NCI-H146 (cell line): ENCODE measurements at regions not wholly inside any gene's neighbourhood (a gene's known extent, or its start where the extent isn't known, plus 50 kb on each side); places are given as distances from the start of the nearest gene placed in this dataset.

ENCODE experiments used
- DNase-seq: peaks from one replicate; lab custom pipeline; 2025; lab: John Stamatoyannopoulos, UW

DNA sequence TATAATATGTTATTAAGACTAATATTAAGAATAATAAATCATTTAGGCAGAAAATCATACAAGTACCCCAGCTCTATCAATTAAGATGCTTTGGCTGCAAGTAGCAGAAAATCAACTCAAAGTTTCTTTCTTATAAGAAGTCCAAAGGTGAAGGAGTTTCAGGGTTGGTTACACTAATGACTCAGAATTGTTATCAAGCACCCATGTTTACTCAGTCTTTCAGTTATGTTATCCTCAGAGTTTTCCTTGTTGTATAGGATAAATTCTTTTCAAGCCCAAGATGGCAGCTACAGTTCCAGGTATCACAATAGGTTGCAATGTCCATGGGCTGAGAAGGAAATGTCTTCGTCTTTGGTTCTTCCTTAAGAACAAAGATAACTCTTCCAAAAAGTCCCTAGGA lies 163.6 kb downstream of the TNFSF18 start:
- DNase-seq = no peak

DNA sequence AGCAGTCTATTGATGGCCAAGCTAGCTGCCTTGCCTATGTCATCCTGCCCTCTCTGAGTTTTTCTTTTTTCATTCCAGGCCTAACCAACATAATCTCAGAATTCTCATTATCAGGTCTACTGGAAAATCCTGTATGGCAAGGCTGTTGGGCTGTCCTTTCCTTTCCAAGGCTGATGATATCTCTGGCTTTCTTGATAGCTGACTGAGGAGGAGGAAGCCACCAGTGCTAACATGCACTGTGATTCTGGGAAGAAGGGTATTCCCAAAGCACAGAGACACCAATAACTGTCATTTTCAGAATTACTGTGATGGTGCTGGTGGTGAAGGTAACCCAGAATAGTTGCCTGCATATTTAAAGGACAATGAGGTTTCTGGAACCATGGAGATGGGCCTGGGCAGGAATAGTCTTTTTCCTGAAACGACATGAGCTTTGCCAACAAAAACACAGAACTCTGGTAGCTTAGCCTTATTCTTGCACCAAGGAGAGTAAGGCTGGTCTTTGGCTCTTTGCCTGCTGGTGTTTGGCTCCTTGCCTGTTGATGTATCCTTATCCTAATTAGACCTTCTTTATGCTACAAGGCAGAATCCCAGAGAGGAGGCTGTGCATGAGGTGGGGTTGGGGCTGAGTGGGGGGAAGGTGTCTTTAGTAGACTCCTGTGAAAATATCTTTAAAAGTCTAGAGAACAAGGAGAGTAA lies 157.4 kb downstream of the TNFSF18 start:
- DNase-seq = no peak

DNA sequence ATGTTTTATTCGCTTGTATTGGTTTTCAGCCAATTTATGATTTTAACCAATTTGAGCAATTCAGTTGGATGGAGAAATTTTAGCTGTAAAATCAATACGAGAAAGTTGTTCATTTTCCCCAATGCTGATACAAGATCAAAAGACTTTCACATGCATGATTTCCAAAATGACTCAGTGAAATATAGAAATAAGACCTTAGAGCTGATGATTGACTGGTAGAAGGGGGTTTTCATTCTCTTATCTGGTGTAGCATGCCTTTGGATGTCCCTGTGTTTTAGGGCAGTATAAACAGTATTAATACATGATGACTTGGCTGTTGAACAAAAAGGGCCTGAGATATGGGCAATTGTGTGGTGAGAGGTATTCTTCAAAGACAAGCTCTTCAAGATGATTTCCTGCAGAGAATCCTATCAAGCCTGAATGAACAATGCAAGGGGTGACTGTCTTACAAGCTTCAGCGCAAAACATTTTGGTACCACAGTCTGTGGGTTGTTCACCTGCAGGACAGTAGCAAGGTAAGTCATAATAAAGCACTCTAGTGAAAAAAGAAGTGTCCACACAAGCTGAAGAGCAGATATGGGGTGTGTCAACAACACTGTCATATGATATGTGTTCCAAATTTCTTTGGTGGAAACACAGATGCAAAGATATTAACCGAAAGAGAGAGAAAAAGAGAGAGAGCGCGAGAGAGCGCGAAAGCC lies 156.2 kb downstream of the TNFSF18 start:
- DNase-seq = no peak

DNA sequence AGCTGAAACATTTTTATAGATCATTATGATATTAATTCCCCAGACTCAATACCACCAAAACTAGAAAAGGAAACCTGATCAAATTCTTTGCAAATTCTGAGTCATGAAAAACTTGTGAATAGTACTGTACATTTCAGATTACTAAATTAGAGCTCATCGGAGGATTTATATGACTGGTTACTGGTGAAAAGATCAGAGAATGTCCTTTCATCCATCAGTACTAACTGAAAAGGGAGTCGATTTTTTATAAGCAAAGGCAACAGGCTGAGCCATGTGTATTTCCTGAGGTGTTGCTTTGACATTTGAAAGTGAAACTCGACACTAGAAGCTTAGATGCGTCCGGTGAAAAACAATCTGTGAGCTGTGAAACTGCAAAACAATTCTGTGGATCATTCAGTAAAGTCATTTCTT lies 155.7 kb downstream of the TNFSF18 start:
- DNase-seq = no peak

DNA sequence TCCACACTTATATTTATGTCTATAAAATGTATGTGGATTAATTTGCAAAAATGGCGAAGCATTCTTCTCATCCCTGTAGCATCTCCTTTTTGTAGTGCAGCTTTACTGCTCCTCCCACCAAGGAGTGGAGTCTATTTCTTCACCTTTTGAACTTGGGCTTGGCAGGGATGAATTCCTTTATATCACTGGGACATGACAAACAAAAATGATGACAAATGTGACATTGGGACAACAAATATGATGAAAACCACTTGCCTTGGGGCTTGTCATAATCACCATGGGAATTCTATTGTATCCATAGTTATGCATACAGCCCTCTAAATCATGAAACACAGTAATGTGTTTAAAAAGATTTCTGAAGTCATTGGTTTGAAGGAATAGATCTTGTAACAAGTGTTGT lies 155.0 kb downstream of the TNFSF18 start:
- no peak for DNase-seq

DNA sequence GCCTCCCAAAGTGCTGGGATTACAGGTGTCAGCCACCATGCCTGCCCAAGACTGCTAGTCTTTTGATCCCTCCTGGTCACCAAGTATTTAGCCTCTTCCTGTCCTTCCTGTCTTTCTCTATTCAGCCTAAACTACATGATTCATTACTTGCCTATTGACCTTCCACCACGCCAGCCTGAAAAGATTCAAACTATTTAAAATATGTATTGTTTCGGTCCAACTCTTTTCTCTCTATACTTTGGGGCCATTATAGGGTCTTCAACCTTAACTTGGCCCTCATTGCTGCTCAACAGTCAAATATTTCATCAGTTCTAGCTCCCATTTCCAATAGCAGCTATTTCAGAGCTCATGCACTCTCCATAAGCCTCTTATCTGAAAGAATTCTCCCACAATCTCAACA lies 153.0 kb downstream of the TNFSF18 start:
- no peak for DNase-seq

DNA sequence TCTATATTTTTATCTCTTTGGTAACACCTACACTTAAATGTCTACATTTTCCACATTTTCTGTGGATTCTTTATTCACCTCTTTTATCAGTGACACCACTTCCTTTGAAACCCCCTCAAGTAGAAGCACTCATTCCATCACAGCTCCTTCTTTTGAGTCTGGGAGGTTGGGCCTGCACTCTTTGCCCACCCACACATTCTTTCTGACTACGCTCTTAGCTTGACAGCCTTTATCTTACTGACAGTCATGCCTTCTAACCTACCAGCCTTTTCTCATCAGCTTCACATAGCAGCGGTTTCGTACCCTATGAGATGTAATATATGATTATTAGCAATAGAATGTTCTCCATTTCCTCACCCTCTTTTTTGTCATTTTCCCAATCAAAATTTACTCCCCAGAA lies 151.9 kb downstream of the TNFSF18 start:
- no peak for DNase-seq

DNA sequence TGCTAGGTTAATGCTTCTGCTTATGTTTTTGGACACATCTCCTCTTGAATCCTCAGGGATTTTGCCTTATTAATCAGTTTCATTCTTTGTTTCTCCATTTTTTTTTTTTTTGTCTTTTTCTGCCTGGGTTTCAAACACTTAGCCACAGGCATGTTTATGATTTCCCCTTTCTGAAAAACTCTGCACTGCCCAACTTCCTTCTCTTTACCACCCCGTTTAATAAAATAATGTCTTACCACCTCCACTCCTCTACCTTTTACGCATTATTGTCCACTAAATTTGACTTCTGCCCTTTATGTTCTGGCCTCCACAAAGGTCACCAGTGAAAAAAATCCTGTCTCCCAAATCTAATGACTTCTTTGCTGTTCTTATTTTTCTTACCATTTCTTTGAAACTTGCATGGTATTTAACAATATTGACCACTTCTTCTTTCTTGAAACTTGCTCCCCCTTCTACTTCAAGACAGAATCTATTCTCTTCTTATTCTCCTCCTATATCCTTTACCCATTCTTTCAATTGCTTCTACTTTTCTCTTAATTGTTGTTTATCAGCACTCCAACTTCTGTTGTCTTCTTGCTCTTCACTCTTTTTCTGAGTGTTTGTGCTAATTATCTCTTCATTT lies 150.3 kb downstream of the TNFSF18 start:
- no peak for DNase-seq

DNA sequence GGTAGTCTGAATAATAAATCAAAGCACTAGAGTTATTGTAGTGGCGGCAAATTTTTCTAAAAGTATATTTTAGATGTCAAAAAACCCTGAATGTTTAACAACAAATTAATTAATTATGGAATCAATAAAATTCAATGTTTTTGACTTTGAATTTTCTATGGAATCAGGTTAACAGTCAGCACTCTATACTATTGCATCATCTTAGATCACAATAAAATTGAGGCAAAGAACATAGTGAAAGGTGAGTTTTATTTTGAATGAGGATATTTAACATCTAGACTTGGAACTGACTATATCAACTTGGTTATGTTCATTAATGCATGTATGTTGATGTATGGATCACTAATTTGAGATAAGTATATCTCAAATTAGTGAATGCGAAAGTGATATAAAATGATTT lies 148.5 kb downstream of the TNFSF18 start:
- no peak for DNase-seq

DNA sequence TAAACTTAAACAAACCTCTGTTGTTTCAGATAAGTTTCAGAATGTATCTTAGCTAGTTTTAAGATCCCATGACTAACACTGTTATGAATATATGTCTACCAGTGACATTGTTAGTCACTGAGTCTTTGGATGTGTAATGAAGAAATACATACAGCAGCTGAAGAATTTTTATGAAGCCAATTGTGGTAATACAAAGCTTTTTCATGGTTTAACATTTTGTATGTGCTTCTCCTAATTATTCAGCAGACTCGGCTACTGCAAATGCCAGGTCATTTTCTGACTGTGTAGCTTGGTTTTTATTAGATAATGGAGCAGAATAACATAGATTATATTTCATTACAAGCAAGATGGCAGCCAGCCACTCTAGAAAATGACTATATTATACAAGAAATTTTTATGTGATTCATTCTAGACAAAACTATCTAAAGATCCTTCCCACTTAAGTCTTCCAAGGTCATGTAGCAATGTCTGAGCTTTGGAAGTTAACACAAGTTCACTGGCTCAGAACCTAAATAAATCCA lies 147.8 kb downstream of the TNFSF18 start:
- DNase-seq = no peak

DNA sequence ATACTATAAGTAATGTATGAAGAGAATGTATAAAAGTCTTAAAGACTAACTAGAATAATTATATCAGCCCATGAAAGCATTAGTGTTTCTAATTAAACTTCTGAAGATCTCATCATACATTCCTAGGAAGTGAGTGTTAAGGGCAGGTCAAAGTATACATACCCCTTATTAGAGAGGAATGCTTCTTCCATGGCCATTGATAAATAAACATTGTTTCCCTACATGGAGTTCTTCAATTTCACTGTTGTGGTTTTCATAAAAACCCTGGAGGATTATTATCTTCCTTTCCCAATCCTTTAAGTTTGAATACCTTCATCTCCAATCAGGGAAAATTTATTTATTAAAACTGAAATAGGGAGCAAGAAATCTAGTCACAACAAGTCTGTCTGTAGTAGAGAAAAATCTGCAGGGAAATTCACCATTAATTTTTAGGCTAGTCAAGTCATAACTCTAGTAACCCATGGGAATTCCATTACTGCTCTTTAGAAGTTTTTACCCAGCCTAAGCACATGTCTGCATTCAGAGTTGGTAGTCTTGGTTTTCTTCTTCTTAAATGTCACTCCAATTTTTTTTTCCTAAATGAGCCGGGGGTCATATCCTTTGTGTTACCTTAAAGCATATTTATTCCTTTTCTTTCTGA lies 147.0 kb downstream of the TNFSF18 start:
- no peak for DNase-seq

DNA sequence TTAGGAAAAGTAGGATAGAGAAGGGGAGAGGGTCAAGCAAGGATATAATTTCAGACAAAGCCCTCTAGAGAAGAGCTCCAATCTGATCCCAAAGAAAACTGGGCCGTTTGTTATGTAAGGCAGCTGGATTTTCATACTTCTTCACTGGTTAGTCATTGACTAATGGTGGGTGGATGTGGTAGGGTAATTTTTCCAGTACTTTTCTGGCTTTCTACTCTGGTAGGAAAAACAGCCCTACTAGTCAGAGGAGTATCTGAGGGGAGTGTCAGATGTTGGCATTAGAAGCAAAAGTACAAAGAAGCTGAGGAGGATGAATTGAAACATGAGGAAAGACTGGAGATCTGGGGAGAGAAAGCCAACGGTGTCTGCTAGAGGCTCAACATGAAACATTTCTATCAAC lies 145.3 kb downstream of the TNFSF18 start:
- DNase-seq = no peak

DNA sequence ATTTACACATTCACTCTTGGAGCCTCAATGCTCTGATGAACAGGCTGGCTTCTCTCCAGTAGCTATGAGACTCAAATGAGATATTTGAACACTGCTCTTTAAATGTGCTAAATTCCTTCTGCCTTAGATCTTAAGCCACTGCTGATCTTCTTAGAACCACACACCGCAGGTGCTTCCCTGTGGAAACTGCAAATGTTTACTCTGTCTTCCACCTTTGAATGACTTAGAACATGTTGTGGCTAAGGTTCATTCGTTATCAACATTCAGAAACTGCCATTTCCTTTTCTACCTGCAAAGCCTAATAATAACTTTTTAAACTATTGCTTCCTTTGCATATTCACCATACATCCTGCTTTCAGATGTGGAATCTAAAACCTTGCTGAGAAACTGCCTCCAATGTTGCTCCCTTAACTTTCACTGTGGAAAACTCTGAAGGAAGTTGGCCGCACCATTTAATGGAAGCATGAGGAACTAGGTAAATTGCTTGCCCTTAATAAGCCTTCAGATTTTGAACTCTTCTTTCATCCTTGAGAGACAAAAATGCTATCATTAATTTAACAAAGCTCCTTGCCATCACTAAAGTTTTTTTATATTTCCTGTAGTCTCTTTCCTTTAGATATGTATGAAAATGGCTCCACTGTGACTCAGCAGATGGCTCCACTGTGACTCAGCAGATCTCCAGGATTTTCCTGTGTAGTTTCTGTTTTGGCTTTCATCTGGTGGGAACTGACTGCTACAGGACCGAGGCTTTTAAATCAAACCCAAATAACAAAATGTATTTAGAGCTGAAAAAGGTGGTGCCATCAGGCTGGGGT lies 143.8 kb downstream of the TNFSF18 start:
- DNase-seq = no peak

DNA sequence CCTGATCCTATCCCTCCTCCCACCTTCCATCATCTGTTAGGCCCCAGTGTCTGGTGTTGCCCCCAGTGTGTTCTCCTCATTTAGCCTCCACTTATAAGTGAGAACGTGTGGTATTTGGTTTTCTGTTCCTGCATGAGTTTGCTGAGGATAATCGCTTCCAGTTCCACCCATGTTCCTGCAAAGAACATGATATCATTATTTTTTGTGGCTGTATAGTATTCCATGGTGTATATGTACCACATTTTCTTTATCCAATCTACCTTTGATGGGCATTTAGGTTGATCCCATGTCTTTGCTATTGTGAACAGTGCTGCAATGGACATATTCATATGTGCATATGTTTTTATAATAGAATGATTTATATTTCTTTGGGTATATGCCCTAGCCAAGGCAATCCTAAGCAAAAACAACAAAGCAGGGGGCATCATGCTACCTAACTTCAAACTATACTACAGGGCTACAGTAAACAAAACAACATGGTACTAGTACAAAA lies 142.9 kb downstream of the TNFSF18 start:
- no peak for DNase-seq

DNA sequence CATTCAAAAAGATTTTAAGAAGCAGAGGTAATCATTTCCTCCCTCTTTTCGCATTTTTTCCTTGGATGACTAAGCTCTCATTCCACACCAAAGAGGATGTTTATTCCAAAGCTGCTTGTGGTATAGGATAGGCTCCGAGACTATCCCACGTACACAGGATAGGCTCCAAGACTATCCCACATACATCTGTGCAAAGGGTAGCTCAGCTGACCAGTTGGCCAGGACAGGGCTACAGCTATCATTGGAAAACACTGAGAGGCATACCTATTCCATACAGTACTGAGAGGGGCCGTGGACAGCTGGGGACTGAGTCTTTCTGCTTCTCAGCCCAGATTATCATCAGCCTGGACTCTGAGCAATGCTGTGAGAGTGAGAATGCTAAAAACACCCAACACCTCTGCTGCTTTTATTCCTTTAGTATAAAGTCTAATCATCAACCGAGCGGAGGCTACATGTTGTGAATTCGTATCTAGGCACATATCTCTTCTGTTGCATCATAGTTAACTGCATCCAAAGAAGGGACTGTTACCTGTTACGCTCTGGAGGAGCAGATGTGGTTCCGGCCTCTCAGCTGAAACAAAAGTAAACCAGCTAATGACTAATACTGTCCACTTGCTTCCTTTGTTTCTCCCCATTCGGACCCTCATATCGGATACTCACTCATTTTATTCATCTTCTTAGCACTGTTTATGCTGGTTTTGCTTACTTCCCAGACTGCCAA lies 141.0 kb downstream of the TNFSF18 start:
- DNase-seq = no peak

DNA sequence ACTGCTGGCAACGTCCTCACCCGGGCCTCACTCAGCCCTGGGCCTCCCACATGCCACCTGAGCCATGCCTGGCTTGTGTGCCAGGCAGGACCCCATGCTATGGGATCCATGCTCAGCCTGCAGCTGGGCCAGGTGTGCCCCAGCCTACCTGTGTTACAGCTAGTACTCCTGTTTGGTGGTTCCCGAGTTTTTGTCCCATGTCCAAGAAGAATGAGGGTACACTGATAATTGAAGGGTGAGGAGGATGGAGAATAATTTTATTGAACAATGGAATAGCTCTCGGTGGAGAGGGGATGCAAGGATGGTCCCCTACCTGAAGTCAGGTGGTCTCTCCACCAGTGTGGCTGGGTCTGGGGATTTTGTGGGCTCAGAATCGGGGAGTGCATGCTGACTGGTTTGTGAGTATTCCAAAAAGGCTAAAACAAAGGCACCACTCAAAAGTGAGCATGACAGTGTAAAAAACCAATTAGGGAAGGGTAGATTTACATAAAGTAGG lies 137.9 kb downstream of the TNFSF18 start:
- DNase-seq = no peak

DNA sequence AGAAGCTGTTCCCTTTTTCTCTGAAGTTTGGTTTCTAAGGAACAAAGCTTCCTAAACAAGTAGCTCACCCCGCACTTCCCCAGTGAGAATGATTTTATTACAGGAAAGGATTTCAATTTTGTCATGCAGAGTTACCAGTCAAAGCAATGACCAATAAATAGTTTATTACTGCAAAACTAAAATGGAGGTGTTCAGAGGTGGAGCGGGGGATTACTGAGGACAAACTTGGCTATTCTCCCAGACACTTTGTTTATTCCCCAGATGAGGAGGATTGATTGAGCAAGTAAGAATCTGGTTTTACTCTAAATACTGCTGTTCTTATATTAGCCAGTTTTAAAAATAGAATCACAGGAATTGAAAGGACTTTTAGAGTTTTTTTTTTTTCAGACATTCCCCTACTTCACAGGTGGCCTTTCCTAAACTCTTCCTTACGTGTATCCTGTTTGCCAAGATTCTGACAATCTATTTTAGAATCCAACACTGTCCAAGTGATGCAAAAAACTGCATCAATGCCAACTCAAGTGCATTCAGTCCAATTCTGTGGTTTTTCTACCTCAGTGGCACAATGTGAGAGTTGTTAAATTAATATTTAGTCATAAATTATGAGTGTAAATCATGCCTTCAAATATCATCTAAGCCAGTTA lies 136.1 kb downstream of the TNFSF18 start:
- DNase-seq = no peak

DNA sequence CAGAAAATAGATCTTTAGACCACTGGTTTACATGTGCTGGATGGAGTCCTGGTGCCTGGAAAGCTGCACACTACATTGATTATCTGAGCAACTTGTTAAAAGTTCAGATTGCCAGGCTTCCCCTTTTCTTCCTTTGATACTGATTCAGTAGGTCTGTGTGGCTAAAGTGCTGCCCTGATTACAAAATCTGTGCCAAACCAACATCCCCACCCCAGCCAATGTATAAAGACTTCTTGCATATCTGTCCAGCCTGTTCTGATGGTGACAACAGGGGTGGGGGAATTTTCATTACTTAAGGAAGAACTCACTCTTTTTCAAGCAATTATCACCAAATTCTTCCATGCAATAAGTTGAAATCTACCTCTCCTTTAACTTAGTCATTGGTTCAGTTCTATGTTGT lies 135.5 kb downstream of the TNFSF18 start:
- DNase-seq = no peak

DNA sequence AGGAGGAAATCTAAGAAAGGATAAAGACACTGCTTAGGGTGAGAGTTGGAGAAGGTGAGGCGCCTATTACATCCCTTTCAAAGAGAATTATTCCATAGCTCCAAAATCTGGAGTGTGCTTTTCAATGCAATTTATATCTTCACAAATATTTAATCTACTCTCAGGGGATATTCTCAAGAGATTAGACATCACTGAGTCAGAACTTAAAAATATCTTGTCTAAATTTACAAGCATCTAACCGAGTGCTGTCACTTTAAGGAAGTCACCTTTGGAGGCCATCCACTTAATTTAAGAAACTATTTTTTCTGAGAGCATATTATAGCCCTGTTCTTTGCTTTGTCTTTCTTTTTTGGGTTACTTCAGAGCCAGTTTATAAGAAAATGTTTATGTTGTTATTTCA lies 134.6 kb downstream of the TNFSF18 start:
- DNase-seq = no peak

DNA sequence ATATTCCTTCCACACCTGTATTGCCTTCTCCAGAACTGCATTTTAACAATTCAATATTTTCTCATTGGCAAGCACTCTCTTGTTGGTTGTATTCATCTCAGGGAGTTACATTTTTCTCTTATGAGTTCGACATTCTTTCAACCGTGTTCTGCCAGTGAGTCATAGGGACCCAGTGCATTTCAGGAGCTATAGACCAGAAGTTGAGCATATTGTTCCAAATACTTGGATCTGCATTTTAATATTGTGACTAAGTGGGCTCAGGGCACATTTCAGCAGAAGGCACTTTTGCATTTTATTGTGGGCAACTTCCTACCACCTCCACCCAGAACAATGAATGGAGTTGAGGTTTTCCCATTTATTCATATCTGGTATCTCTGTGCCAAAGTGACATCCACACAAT lies 132.8 kb downstream of the TNFSF18 start:
- DNase-seq = no peak
